ENCODE measurements at regions not wholly inside any gene's neighbourhood (a gene's known extent, or its start where the extent isn't known, plus 50 kb on each side); places are given as distances from the start of the nearest gene placed in this dataset.
"Not testable (repeated sequence)": the region's sequence is repeated elsewhere in the genome, so short reads cannot be mapped to it uniquely, and the experiment has no call there.

DNA sequence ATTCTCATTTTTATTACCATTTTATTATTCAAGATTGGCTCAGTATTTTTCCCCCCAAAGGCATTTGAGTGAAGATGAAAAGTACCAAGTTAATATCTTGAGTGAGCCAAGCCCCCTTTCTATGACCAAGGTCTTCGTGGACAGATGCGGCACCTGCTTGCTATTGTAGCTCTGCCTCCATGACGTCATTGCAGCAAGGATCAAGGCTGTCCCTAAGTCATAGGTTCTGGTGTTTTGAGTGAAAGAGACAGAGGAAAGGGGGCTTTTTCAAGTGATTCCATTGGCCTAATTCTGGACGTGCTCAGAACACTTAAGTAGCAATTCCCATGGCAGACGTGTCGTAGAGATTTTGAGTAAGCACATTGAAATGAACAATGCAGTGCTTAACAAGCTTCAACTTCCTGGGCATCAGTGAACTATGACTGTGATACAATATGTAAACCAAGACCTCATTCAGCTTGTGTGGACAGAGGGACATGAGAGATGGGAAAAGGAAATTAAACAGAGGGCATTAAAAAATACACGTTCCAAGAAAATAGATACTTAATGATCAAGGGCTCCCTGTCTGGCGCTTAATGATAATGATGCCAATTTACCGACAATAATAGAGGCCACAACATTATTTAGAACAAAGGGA is 248.7 kb upstream of the NPVF start:
- TF ChIP-seq, protein P1, sequence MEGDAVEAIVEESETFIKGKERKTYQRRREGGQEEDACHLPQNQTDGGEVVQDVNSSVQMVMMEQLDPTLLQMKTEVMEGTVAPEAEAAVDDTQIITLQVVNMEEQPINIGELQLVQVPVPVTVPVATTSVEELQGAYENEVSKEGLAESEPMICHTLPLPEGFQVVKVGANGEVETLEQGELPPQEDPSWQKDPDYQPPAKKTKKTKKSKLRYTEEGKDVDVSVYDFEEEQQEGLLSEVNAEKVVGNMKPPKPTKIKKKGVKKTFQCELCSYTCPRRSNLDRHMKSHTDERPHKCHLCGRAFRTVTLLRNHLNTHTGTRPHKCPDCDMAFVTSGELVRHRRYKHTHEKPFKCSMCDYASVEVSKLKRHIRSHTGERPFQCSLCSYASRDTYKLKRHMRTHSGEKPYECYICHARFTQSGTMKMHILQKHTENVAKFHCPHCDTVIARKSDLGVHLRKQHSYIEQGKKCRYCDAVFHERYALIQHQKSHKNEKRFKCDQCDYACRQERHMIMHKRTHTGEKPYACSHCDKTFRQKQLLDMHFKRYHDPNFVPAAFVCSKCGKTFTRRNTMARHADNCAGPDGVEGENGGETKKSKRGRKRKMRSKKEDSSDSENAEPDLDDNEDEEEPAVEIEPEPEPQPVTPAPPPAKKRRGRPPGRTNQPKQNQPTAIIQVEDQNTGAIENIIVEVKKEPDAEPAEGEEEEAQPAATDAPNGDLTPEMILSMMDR (IDR thresholded peaks at IDR 0.05; ENCODE audit: control insufficient read depth, insufficient read depth, low read depth, low read length, missing control alignments): no peak
- no peak for DNase-seq (ENCODE audit: low read depth)
- H3K4me3 ChIP-seq (ENCODE audit: control insufficient read depth, low read depth, low read length): no peak overlapping the region

DNA sequence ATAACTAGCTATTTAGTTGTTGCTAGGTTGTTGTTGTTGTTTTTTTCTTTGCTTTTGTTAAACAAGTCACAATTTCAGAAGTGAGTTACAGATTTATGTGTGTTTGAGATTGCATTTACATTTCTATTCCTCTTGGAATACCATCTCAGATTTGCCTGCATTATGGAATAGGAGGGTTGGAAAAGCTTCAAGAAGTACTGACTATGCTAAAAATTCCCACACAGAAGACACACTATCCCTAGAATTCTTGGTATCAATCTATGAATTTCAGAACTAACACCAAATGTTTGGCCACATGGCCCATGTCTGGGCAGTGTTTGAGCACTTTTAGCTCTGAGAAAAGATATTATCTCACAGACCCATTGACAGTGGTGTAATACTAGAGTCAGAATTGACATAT is 249.9 kb upstream of the NPVF start:
- not testable (repeated sequence) for H3K4me3 ChIP-seq (ENCODE audit: control insufficient read depth, low read depth, low read length)

GRCh38 chr7:25478925-25479324 is 250.6 kb upstream of the NPVF start:
- no peak overlapping the region for H3K4me3 ChIP-seq (ENCODE audit: control insufficient read depth, low read depth, low read length)
- DNase-seq (ENCODE audit: low read depth): no peak
- TF ChIP-seq, protein P1 (IDR thresholded peaks at IDR 0.05; ENCODE audit: control insufficient read depth, insufficient read depth, low read depth, low read length, missing control alignments): no peak

More for the DNA sequence above, 249.9 kb upstream of the NPVF start:
- not testable (repeated sequence) for DNase-seq (ENCODE audit: low read depth)

GRCh38 chr7:25481891-25482290 is 253.6 kb upstream of the NPVF start:
- no peak for DNase-seq (ENCODE audit: low read depth)
- H3K4me3 ChIP-seq (ENCODE audit: control insufficient read depth, low read depth, low read length): no peak overlapping the region
- TF ChIP-seq, protein P1 (IDR thresholded peaks at IDR 0.05; ENCODE audit: control insufficient read depth, insufficient read depth, low read depth, low read length, missing control alignments): no peak

DNA sequence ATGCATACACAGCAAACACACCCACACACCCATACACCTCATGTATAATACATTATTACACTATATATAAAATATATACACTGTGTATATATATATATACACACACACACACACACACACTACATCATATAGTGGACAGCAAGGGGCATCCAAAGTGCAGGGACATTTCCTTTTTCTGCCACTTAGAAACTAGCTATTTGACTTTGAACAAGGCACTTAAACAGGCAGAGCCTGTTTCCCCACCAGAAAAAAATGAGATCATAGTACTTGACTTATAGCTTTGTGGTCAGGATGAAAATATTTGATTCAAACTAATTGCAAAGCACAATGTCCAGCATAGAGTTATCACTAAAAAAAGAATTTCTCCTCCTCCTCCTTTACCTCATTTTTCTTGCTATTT is 254.3 kb upstream of the NPVF start:
- no peak for DNase-seq (ENCODE audit: low read depth)
- H3K4me3 ChIP-seq (ENCODE audit: control insufficient read depth, low read depth, low read length): no peak overlapping the region
- TF ChIP-seq, protein P1 (IDR thresholded peaks at IDR 0.05; ENCODE audit: control insufficient read depth, insufficient read depth, low read depth, low read length, missing control alignments): no peak

DNA sequence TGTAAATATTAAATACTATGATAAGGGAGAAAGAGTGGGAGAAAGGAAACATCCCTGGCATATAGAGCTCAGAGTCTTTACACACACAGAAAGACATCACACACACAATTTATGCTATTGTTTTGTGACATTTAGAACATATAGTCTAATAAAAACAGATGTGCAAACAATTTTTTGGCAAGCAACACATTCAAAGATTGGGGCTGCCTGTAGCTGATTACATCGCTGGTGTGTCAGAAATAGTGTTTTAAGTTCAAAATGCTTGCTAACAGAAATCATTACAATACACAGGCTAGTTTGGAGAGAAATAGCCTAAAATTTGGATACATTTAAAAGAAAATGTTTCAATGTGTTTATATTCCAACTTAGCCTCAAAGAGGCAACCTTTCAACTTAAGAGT is 256.7 kb upstream of the NPVF start:
- no peak for DNase-seq (ENCODE audit: low read depth)
- TF ChIP-seq, protein P1 (IDR thresholded peaks at IDR 0.05; ENCODE audit: control insufficient read depth, insufficient read depth, low read depth, low read length, missing control alignments): no peak

GRCh38 chr7:25486656-25487055 is 258.4 kb upstream of the NPVF start:
- TF ChIP-seq, protein P1 (IDR thresholded peaks at IDR 0.05; ENCODE audit: control insufficient read depth, insufficient read depth, low read depth, low read length, missing control alignments): no peak
- no peak for DNase-seq (ENCODE audit: low read depth)
- no peak overlapping the region for H3K4me3 ChIP-seq (ENCODE audit: control insufficient read depth, low read depth, low read length)

More for the DNA sequence above, 256.7 kb upstream of the NPVF start:
- no peak overlapping the region for H3K4me3 ChIP-seq (ENCODE audit: control insufficient read depth, low read depth, low read length)
